A673 (cell line): ENCODE measurements at regions not wholly inside any gene's neighbourhood (a gene's known extent, or its start where the extent isn't known, plus 50 kb on each side); places are given as distances from the start of the nearest gene placed in this dataset.
"Not testable (repeated sequence)": the region's sequence is repeated elsewhere in the genome, so short reads cannot be mapped to it uniquely, and the experiment has no call there.

ENCODE experiments used
- BruUV-seq: library from RNA; stranded (reverse); fragments of 400-500 nt; replicated peaks from 2 replicates; lab custom pipeline; 2021; lab: Mats Ljungman, UMichigan
- CTCF ChIA-PET: fragments of 300-600 bp; sonication (Branson Sonifier 250); formaldehyde crosslinking; loops from one replicate; lab custom pipeline; 2022; ENCODE audit warnings: antibody characterized with exemption; lab: Charles Lee
- POLR2A ChIA-PET: fragments of 300-600 bp; sonication (Branson Sonifier 250); formaldehyde crosslinking; loops from one replicate; lab custom pipeline; 2022; ENCODE audit warnings: antibody characterized with exemption; ENCODE audit not compliant: low non-redundant PET; lab: Charles Lee
- DNase-seq: peaks from one replicate; pipeline ENCODE4 v3.0.0-alpha.2; 2015; ENCODE audit warnings: low spot score
- H3K27ac ChIP-seq: fragments of 200-600 bp; sonication (generic); 2 replicates; pipeline ENCODE4 v1.5.1; 2016; ENCODE audit warnings: mixed run types, low read depth, mild to moderate bottlenecking, mixed read lengths, antibody characterized with exemption, low read length; ENCODE audit not compliant: poor library complexity, severe bottlenecking
- H3K27me3 ChIP-seq: fragments of 200-600 bp; sonication (generic); replicated peaks from 2 replicates; pipeline ENCODE4 v1.6.1; 2017; ENCODE audit warnings: mixed run types, low read depth, mild to moderate bottlenecking, mixed read lengths, antibody characterized with exemption, low read length; ENCODE audit not compliant: insufficient read depth, poor library complexity
- H3K36me3 ChIP-seq: fragments of 200-600 bp; sonication (generic); 2 replicates; pipeline ENCODE4 v1.6.1; 2016; ENCODE audit warnings: mixed run types, mild to moderate bottlenecking, mixed read lengths, antibody characterized with exemption, low read length; ENCODE audit not compliant: insufficient read depth, poor library complexity, severe bottlenecking
- H3K4me1 ChIP-seq: fragments of 200-600 bp; sonication (generic); 2 replicates; pipeline ENCODE4 v1.6.1; 2017; ENCODE audit warnings: mixed run types, mild to moderate bottlenecking, mixed read lengths, antibody characterized with exemption, low read length; ENCODE audit not compliant: insufficient read depth, poor library complexity, severe bottlenecking
- H3K4me3 ChIP-seq: fragments of 200-600 bp; sonication (generic); 2 replicates; pipeline ENCODE4 v1.5.1; 2016; ENCODE audit warnings: low read depth, mixed run types, mild to moderate bottlenecking, mixed read lengths, low read length; ENCODE audit not compliant: poor library complexity, severe bottlenecking
- H3K9me3 ChIP-seq: fragments of 200-600 bp; sonication (generic); 2 replicates; pipeline ENCODE4 v1.6.1; 2016; ENCODE audit warnings: mixed run types, low read depth, mild to moderate bottlenecking, mixed read lengths, antibody characterized with exemption, low read length; ENCODE audit not compliant: poor library complexity, severe bottlenecking
- EZH2 ChIP-seq: fragments of 200-600 bp; sonication (generic); IDR thresholded peaks from 2 replicates; pipeline ENCODE4 v1.6.1; 2017; ENCODE audit warnings: borderline replicate concordance, low read depth, mild to moderate bottlenecking, mixed read lengths, antibody characterized with exemption, low read length; ENCODE audit not compliant: poor library complexity, severe bottlenecking
- intact Hi-C: fragments of 100-400 bp; cut with micrococcal nuclease; formaldehyde crosslinking; loops from one replicate; pipeline ENCODE4 v1.10.0; 2022; ENCODE audit not compliant: unreplicated experiment
- TF ChIP-seq, protein P1 (sequence below): fragments of 300-800, 200-600 bp; sonication (generic); conservative IDR thresholded peaks from 2 replicates; pipeline ENCODE4 v1.5.1; 2017; ENCODE audit warnings: low read depth, mild to moderate bottlenecking, antibody characterized with exemption, low read length, moderate library complexity, mixed read lengths

DNA sequence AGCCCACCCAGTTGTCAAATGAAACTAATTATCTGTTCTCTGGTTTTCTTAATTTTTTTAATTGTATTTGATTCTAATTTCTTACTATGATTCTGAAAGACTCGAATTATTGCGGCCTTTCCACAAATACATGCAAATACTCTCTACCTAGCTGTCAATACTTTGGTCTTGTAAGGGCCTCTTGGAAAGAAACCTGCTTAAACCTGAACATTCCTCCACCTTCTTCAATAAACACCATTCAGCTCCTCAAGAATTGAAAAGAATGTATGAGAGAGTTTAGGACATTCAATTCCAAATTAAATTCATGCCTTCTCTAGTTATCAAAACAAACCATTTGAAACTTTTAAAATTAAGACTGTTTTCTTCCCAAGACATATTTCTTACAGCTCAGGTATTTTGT, 385.9 kb upstream of the NOCT start:
- Histone ChIP-seq H3K27me3 (no peaks in the 10 kb centered on the region), H3K36me3 (no peaks in the 10 kb centered on the region), H3K9me3 (no peaks in the 10 kb centered on the region), H3K27ac (no peak overlapping the region), H3K4me1 (no peaks in the 10 kb centered on the region), H3K4me3 (no peak overlapping the region)
- DNase-seq = no peak
- TF ChIP-seq, protein P1, sequence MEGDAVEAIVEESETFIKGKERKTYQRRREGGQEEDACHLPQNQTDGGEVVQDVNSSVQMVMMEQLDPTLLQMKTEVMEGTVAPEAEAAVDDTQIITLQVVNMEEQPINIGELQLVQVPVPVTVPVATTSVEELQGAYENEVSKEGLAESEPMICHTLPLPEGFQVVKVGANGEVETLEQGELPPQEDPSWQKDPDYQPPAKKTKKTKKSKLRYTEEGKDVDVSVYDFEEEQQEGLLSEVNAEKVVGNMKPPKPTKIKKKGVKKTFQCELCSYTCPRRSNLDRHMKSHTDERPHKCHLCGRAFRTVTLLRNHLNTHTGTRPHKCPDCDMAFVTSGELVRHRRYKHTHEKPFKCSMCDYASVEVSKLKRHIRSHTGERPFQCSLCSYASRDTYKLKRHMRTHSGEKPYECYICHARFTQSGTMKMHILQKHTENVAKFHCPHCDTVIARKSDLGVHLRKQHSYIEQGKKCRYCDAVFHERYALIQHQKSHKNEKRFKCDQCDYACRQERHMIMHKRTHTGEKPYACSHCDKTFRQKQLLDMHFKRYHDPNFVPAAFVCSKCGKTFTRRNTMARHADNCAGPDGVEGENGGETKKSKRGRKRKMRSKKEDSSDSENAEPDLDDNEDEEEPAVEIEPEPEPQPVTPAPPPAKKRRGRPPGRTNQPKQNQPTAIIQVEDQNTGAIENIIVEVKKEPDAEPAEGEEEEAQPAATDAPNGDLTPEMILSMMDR = no peak
- TF ChIP-seq EZH2 = no peak
- ChIA-PET CTCF (no interaction called here), POLR2A (no interaction called here)
- BruUV-seq = no TSS peak
- intact Hi-C loops = no loop called here

DNA sequence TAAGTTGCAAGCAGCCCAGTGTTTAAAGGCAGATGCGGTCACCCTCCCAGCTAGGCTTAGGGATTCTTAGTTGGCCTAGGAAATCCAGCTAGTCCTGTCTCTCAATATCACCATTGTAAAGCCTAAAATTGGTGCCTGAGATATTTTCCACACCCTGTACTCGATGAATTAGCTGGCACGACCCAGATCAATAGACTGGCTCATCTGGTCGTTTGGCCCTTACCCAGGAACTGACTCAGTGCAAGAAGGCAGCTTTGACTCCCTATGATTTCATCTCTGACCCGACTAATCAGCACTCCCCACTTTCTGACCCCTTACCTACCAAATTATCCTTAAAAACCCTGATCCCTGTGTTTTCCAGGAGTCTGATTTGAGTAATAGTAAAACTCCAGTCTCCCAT, 384.9 kb upstream of the SLC7A11 start:
- no peak overlapping the region for H3K27ac ChIP-seq
- CTCF ChIA-PET = no interaction called here
- no peaks in the 10 kb centered on the region for H3K4me1 ChIP-seq
- no TSS peak for BruUV-seq
- no peaks in the 10 kb centered on the region for H3K36me3 ChIP-seq
- no peak for DNase-seq
- H3K4me3 ChIP-seq = no peak overlapping the region
- POLR2A ChIA-PET = no interaction called here
- intact Hi-C loops = no loop called here
- no peak for TF ChIP-seq EZH2
- TF ChIP-seq, protein P1 = no peak
- H3K9me3 ChIP-seq = no peaks in the 10 kb centered on the region
- H3K27me3 ChIP-seq = no peaks in the 10 kb centered on the region

DNA sequence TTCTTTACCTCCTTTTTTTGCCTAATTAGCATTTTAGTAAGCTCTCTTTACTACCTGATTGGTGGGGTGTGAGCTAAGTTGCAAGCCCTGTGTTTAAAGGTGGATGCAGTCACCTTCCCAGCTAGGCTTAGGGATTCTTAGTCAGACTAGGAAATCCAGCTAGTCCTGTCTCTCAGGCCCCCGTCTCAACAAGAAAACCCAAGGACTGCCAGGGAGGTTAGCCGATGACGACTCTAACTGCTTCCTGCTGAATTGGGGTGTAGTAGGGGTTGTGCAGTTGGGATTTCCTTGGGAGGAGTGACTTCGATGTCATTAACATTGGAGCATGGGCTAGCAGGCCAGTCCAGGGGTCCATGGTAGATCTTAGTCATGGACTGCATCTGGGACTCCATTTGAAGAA, 380.2 kb upstream of the SLC7A11 start:
- BruUV-seq, H3K9me3 ChIP-seq, H3K27me3 ChIP-seq, H3K27ac ChIP-seq, POLR2A ChIA-PET, intact Hi-C loops, H3K4me1 ChIP-seq, H3K36me3 ChIP-seq, DNase-seq, H3K4me3 ChIP-seq, CTCF ChIA-PET: not testable (repeated sequence)

DNA sequence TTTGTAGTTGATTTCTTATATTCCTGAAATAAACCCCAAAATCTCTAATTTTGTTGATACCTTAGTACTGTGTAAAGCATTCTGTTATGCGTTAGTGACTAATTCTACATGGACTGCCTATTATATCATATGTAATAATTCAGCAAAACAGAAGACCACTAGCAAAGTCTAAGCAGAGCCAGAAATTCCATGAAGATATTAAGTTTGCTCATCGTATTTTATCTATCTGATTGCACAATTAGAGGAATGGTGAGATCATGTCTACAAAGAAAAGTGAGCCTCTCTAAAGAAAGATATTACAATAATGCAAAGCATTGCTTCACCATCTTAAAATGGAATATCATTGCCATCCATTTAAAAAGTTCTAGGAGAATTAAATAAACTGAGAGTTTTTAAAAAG, 374.6 kb upstream of the SLC7A11 start:
- Histone ChIP-seq H3K4me1 (no peaks in the 10 kb centered on the region), H3K27ac (no peak overlapping the region), H3K36me3 (no peaks in the 10 kb centered on the region), H3K27me3 (no peaks in the 10 kb centered on the region), H3K9me3 (peaks cover 9% of the 10 kb centered on the region), H3K4me3 (no peak overlapping the region)
- CTCF ChIA-PET = no interaction called here
- no peak for TF ChIP-seq EZH2
- TF ChIP-seq, protein P1 = no peak
- POLR2A ChIA-PET = no interaction called here
- BruUV-seq = no TSS peak
- intact Hi-C loops = no loop called here
- no peak for DNase-seq
